Mesothelial cell of epicardium (in vitro differentiated cells): ENCODE measurements at regions not wholly inside any gene's neighbourhood (a gene's known extent, or its start where the extent isn't known, plus 50 kb on each side); places are given as distances from the start of the nearest gene placed in this dataset.

Source experiments
- DNase-seq, 2 experiments: peaks; one replicate each; pipeline ENCODE4 v3.0.0; 2021; ENCODE audit warnings: low spot score in 2 of 2; ENCODE audit not compliant: unreplicated experiment in 2 of 2
- H3K27ac Mint-ChIP-seq: 2 replicates; pipeline ENCODE4 v1.8.0; 2021; ENCODE audit warnings: mixed read lengths
- H3K27me3 Mint-ChIP-seq: 2 replicates; pipeline ENCODE4 v1.8.0; 2021; ENCODE audit warnings: low read depth, mixed read lengths
- H3K36me3 Mint-ChIP-seq: 2 replicates; pipeline ENCODE4 v1.8.0; 2021; ENCODE audit warnings: mixed read lengths
- H3K4me1 Mint-ChIP-seq: 2 replicates; pipeline ENCODE4 v1.8.0; 2021; ENCODE audit warnings: mixed read lengths
- H3K4me3 Mint-ChIP-seq: 2 replicates; pipeline ENCODE4 v1.8.0; 2021; ENCODE audit warnings: mild to moderate bottlenecking, moderate library complexity, mixed read lengths
- H3K9me3 Mint-ChIP-seq: 2 replicates; pipeline ENCODE4 v1.8.0; 2021; ENCODE audit warnings: mixed read lengths
- TF ChIP-seq, protein P1 (sequence below): fragments of 200-600 bp; sonication (generic); IDR thresholded peaks from one replicate; pipeline ENCODE4 v1.5.0; 2021; ENCODE audit warnings: antibody characterized with exemption; ENCODE audit not compliant: unreplicated experiment

DNA sequence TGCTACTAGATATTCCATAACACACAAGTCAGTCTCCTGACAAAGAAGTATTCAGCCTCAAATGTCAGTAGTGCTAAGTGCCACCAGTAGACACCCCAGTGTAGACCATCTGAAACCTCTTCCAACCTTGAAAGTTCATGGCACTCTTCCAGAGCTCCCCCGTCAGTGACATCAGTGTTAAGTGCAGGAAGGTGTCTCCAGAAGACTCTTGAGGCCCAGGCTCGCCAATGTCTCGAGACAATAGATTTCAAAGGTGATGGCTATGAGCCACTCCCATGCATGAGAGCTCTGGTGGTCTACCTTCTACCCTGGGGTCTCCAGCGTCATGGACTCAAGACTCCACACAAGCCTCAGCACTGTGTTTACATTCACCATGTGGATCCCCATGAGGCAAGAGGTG is 183.8 kb downstream of the SMAD2 start:
- Mint-ChIP-seq H3K27me3 (peaks cover 65% of the 10 kb centered on the region), H3K9me3 (no peaks in the 10 kb centered on the region), H3K4me1 (no peaks in the 10 kb centered on the region), H3K36me3 (no peaks in the 10 kb centered on the region), H3K4me3 (no peak overlapping the region), H3K27ac (no peak overlapping the region)
- peak in 1 of 2 experiments; percentile 13 for DNase-seq
- TF ChIP-seq, protein P1, sequence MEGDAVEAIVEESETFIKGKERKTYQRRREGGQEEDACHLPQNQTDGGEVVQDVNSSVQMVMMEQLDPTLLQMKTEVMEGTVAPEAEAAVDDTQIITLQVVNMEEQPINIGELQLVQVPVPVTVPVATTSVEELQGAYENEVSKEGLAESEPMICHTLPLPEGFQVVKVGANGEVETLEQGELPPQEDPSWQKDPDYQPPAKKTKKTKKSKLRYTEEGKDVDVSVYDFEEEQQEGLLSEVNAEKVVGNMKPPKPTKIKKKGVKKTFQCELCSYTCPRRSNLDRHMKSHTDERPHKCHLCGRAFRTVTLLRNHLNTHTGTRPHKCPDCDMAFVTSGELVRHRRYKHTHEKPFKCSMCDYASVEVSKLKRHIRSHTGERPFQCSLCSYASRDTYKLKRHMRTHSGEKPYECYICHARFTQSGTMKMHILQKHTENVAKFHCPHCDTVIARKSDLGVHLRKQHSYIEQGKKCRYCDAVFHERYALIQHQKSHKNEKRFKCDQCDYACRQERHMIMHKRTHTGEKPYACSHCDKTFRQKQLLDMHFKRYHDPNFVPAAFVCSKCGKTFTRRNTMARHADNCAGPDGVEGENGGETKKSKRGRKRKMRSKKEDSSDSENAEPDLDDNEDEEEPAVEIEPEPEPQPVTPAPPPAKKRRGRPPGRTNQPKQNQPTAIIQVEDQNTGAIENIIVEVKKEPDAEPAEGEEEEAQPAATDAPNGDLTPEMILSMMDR = no peak

DNA sequence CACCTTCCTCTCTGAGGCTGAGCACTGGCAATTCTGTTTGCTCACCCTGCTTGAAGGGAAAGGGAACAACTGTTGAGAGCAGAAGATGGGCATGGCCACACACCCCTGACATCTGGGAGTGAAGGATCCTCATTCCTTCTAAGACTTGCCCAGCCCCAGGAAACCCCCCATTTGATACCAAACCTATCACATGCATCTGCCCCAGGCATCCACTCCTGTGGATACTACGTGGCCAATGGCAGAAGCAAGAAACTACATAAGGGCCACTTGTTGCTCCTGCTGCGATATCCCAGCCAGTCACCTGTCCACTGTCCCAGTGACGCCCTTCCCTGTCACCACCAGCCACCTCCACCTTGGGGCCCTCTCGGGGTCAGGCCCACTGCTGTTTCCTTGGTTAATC is 185.2 kb downstream of the SMAD2 start:
- TF ChIP-seq, protein P1 = no peak
- Mint-ChIP-seq H3K4me1 (no peaks in the 10 kb centered on the region), H3K36me3 (no peaks in the 10 kb centered on the region), H3K9me3 (no peaks in the 10 kb centered on the region), H3K4me3 (no peak overlapping the region), H3K27ac (no peak overlapping the region), H3K27me3 (peaks cover 59% of the 10 kb centered on the region)
- DNase-seq = peak in 1 of 2 experiments; percentile 13

DNA sequence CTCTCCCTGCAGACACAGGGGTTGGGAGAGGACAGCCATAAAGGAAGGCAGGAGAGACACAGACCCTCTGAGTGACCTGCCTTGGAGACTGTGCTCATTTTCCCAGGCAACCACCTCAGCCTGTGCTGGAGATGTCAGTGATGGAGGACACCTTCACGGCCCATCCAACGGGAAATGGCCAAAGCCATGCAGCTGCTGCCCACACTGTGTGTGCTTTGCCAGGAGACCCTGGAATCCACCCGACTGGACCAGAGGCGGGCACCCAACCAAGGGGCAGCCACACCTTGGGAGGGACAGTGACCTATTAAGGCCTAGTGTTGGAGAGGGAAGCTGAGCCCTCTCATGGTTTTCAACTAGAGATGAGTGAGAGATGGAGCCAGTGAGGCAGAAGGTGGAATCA is 192.5 kb downstream of the SMAD2 start:
- peak in 1 of 2 experiments; percentile 20 for DNase-seq

DNA sequence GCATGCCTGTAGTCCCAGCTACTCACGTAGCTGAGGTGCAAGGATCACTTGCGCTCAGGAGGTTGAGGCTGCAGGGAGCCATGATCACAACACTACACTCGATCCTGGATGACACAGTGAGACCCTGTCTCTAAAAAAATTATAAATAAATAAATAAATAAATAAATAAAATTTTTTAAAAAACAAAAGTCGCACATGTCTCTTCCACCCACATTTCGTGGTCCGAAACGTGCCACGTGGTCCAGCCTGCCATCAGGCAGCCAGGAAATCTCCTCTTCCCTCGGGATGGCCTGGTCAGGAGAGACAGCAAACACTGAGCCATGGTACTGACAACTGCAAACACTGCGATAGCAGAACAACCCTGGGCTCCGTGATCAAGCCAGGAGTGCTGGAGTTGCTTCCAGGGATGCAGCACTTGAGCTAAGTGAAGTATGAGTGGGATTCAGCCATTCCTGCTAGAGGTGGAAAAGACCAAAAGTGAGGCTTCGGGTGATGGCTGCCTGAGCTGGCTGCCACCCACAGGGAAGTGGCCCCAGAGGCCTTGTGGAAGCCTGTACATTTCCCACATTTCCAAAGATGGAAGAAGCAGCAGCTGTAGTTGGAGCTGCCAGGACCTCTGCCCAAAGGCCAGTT is 193.1 kb downstream of the SMAD2 start:
- TF ChIP-seq, protein P1 = no peak

More for the DNA sequence above, 192.5 kb downstream of the SMAD2 start:
- Mint-ChIP-seq H3K4me3 (no peak overlapping the region), H3K27me3 (peaks cover 72% of the 10 kb centered on the region), H3K9me3 (peaks cover 4% of the 10 kb centered on the region), H3K36me3 (no peaks in the 10 kb centered on the region), H3K27ac (no peak overlapping the region), H3K4me1 (no peaks in the 10 kb centered on the region)
- TF ChIP-seq, protein P1 = no peak

DNA sequence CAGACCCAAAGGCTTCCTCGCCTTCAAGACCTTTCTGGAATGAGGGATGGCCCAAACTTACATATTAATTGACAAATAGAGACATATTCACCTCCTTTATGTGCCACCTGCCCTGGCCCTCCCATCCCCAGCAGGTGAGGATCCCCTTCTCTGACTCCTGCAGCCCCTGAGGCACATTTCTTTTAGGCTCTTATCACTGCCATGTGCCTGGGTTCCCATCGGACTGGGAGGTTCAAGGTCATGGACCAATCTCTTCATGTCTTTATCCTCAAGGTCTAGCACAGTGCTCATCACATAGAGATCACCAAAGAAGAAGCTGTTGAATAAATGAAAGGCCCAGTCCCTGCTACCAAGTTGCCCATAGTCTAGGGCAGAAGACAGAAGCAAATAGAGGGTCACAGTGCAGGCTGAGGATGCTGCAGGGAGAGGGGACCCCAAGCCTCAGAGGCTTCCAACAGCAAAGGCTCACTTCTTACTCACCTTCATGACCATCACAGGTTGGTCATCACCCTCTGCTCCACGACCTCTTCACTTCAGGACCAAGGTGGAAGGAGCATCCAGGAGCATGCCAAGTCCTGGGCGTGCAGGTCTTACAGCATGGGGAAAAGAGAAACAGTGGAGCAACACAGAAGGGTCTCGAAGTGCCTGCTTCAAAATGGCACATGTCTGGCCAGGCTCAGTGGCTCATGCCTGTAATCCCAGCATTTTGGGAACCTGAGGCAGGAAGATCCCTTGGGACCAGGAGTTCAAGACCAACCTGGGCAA is 193.9 kb downstream of the SMAD2 start:
- H3K27ac Mint-ChIP-seq = no peak overlapping the region
- H3K36me3 Mint-ChIP-seq = no peaks in the 10 kb centered on the region
- DNase-seq = peak in 1 of 2 experiments; percentile 28
- no peak overlapping the region for H3K4me3 Mint-ChIP-seq
- H3K4me1 Mint-ChIP-seq = no peaks in the 10 kb centered on the region
- H3K27me3 Mint-ChIP-seq = peaks cover 70% of the 10 kb centered on the region
- TF ChIP-seq, protein P1 = no peak
- H3K9me3 Mint-ChIP-seq = peaks cover 4% of the 10 kb centered on the region

More for the DNA sequence above, 193.1 kb downstream of the SMAD2 start:
- peaks cover 74% of the 10 kb centered on the region for H3K27me3 Mint-ChIP-seq
- peaks cover 4% of the 10 kb centered on the region for H3K9me3 Mint-ChIP-seq
- H3K36me3 Mint-ChIP-seq = no peaks in the 10 kb centered on the region
- peak in 1 of 2 experiments; percentile 24 for DNase-seq
- no peak overlapping the region for H3K27ac Mint-ChIP-seq
- no peak overlapping the region for H3K4me3 Mint-ChIP-seq
- no peaks in the 10 kb centered on the region for H3K4me1 Mint-ChIP-seq
